Fibroblast of skin of left biceps (primary cell): ENCODE measurements at regions not wholly inside any gene's neighbourhood (a gene's known extent, or its start where the extent isn't known, plus 50 kb on each side); places are given as distances from the start of the nearest gene placed in this dataset.
"Not testable (repeated sequence)": the region's sequence is repeated elsewhere in the genome, so short reads cannot be mapped to it uniquely, and the experiment has no call there.

Source experiments
- DNase-seq, 2 experiments: peaks; one replicate each; pipeline ENCODE4 v3.0.0-alpha.2; 2013; ENCODE audit warnings: low read depth in 2 of 2

GRCh38 chr16:66245868-66246267, 120.6 kb upstream of the CDH5 start:
- DNase-seq = no peak

DNA sequence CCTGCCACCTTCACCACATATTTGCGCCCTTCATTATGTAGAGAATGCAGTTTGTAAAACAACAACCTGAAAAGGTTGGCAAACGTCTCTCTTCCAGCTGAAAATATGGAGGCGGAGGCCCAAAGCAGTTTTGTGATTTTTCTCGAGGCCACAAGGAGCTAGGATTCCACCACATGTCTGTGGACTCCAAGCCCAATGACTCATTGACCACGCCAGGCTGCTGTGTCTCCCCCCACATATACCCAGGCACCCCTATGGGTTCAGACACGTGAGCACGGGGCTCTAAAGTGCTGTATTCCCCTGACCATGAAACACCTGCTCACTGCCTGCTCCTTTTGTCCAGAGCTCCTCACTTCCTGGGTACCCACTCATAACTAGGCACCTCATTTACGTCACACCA, 121.4 kb upstream of the CDH5 start:
- DNase-seq = no peak

GRCh38 chr16:66242672-66243071, 123.8 kb upstream of the CDH5 start:
- DNase-seq = no peak

GRCh38 chr16:66242206-66242605, 124.3 kb upstream of the CDH5 start:
- not testable (repeated sequence) for DNase-seq

DNA sequence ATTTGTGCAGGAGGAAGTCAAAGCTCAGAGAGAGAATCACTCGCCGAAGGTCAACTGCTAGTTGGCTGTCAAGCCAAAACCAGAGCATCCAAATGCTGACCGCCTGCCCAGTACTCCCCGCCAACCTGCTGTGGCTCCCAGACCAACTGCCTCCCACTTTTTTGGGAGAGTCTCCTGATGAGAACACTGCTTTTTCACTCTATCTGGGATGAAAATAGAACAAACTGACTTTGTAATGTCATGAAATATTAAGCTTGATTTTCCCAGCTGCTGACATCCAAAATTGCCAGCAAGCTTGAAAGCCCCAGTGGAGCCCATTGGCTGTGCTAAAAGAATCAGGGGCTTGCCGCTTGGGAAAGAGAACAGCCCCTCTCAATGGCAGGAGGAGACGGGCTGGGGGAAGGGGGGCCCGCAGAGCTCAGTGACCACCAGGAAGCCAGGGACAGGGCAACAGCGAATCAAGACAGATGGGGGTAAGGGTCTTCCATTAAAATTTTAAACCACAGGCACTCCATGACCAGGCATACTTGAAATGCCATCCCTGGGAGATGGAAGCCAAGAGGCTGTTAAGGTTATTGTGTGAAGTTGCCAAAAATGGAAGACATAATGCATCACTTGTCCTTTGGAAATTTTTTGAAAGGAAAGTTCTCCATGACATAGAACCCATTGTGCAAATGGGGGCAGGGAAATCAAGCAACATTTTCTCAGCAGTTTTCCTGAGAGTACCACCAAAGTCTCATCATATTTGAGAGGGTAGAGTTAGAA, 125.7 kb upstream of the CDH5 start:
- no peak for DNase-seq

- DNase-seq = no peak
Observed at GRCh38 chr16:66240088-66240487, 126.4 kb upstream of the CDH5 start.

- DNase-seq = no peak
Observed at GRCh38 chr16:66238696-66239095, 127.8 kb upstream of the CDH5 start.

DNA sequence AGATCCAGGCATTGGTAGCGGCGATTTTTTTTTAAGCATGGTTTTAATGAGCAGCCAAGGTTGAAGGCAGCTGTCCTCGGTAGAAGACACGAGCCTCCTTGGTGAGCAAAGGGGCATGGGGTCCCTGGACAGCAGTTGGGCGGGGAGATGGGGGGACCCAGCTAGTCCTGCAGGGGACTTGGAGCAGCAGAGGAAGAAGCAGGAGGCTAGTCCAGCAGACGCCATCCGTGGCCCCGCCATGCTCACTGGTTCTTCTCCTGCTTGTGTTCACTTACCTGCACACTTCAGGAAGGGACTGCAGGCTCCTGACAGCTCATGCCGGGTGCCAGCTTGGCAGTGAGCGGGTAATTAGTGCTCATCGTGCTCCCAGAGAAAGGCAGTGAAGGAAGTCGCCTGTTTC, 130.2 kb upstream of the CDH5 start:
- DNase-seq = no peak

DNA sequence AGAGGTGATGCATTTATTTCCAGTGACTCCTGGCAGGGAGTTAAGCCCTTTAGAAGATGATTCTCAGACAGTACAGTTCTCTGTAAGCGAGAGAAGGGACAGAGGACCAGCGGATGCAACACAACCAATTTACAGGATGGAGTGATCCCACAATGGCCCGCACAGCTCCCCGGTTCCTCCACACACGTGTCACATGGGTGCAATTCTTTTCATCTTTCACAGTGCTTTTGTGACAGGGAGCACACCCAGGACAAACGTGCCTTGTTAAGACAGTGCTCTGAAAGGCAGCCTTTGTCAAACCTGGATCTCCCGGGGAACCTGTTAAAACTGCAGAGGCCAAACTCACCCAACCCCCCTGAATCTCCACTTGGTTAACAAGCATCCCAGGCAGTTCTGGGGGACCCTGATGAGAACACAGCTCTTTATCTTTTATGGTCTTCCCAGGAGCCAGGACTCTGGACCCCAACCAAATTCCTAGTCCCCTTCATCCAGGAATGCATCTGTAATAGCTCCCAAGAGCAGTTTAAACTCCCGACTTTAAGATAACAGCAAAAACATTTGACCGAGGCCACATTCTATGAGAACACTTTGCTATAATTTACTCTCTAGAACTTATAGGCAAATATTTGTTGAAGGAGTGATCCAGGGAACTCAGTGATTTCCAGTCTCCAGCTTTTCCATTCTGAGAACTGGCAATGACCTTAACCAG, 134.9 kb upstream of the CDH5 start:
- DNase-seq = no peak

DNA sequence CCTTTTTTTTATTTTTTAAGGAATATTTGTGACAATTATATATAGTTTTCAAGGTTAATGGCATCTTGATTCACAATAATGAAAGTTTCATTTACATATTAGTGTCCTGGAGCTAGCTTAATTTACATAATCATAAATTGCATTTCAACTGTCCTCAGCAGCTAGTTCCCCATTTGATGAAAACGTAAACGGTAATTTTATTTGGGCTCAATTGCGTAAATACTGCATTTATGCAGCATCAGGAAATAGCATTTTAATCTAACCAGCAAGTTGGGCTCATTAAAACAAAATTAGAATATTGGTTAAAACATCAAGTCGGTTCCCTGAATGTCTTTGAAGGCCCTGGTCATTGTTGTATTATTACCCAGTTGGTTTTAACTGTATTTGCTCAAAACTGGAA, 136.8 kb upstream of the CDH5 start:
- DNase-seq = no peak

DNA sequence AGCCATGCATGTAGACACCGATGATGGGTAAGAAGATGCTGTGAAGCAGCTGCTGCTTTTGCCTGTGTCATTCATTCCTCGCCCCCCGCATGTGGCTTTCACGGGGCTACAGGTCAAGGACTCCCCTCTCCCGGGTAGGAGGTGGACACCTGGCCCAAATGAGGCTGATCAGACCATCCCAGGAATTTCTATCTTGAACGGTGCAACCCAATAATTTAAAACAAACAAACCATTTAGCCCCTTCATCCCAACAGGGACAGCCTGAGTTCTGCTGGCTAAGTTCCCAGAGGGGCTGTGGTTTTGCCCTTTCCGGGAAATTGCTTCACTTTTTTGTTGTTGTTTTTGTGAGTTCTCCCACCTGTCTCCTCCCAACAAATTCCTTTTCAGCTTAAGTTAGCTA, 137.7 kb upstream of the CDH5 start:
- no peak for DNase-seq

DNA sequence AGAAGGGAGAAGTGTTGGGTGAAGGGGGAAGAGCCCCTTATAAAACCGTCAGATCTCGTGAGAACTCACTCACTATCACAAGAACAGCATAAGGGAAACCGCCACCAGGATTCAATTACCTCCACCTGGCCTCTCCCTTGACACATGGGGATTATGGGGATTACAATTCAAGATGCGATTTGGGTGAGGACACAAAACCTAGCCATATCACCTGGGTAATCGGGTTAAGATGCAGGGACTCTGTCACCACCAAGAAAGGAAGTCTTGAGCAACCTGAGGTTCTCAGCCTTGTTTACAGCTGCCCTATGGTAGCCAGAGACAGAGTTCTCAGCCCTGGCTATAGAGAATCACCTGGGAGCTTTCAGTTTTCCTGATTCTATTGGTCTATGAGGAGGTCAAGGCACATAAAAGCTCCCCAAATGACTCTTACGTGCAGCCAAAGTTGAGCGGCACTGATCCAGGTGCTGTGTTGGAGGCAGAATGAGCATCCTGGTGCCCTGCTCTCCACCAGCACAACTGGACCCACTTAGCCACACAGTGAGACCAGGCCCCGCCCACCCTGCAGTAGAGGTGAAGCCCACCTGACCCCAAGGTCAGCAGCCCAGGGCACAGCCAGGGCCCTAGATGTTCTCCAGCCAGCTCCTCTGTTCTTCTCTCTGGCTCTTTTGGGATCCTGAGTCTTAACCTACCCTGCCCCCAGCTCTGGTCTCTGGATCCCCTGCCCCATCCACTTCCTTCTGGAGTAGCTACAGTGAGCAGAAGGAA, 138.5 kb upstream of the CDH5 start:
- DNase-seq = no peak

DNA sequence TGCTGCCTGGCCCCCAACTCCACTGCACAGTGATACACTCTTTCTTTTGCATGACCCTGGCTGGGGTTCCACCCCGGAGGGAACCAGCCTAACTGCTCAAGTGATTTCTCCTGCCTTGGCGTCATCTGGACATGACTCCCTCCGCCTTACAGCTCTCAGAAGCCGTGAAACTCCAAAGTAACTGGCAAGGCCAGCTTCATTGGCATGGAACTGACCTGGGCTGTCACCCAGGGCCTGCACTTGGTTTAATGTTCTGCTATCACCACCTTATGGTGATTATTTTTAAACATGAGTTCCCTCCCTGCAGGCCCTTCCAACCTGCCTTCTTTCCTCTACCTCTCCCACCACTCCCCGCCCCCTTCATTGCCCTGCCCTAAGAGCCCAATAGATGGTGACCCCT, 139.7 kb upstream of the CDH5 start:
- DNase-seq = no peak

GRCh38 chr16:66225696-66226095, 140.8 kb upstream of the CDH5 start:
- no peak for DNase-seq

DNA sequence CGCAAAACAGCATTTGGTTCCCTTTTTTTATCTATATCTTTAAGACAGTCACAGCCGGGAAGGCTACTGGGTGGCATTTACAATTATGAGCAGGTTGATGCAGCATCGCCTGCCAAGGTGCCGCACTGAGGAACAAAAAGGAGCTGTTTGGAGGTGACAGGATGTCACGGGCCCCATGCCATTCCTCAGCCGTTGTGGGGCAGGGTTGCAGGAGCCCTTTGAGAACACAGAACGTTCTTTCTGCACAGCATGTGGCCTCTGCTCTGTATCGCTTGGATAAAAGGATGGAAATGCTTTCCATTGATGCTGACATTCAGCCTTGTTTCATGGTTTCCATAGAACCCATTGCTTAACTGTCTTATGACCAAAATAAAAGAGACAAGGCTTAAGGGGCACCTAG, 141.9 kb upstream of the CDH5 start:
- DNase-seq = no peak

DNA sequence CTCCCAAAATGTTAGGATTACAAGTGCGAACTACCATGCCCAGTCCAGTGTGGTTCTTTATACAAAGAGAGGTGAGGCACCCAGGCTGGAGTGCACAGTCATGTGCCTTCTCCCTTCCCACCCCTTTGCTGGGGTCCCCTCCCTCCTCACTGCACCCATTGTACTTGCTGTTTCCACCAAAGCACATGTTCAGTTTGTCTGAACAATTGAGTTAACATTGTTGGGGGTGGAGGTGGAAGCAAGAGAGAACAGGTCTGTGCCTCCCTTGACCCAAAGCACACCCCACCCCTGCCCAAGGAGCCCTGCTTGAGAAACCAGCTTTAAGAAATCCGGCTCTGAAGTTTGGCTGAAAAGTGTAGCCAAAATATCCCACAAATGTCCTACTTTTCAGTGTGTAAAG, 142.3 kb upstream of the CDH5 start:
- no peak for DNase-seq

DNA sequence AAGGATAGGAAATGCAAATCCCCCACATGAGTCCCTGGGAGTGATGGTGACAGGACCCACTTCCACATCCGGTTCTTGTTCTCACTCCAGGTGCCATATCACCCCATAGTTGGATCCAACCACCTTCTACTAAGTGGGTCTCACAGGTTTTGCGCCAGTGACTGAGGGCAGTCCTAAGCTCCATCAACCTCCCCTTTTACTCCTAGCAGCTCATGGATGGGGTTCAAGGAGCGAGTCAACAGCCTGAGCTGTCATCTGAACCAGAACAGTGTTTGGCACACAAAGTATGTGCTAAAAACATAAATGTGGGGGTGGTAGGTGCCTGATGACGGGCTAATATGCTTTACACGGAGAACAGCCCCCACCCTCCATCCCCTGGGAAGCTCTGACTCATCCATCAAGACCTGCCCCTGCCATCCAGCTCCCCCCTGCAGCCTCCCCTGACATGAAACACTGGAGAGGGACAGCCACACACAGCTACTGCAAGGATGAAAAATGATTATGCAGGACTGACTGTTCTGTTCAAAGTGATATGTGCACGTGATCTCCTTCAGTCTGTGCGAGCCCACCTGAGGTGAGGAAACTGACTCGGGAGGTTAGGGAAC, 143.2 kb upstream of the CDH5 start:
- peak; percentile 79 to 80 for DNase-seq

DNA sequence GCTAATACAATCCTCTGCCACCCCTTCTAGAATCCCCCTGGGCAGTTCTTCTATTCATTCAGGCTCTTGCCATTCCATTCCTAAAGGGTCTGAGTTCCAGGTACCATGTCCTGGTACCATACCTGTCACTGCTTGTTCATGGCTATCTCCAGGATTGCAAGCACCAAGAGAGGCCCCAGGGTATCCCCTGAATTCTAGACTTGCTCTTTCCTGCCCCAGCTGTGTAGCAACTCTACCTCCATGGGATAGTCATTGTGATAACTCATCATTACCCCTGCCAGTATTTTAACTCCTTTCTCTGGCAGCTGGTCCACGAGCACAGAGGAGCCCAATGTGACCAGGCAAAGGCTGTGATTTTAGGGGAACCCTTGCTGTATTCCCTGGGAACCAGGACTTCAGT, 143.7 kb upstream of the CDH5 start:
- no peak for DNase-seq

DNA sequence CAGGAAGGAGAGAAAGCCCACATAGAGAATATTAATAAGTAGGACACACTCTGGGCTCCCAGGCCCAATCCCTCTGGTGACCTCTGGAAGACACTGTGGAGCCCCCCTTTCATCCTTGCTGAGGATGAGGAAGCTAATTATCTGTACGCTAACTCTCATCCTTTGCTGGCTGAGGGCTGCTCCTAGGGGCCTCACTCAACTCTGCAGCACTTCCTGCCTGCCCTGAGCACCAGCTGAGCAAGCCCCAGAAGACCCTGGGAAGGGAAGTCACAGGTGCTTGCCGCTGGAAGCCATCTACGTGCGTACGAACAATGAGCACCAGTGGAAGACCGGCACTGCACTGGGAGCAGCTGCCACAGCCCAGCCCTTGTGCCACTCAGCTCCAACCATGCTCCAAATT, 145.8 kb upstream of the CDH5 start:
- no peak for DNase-seq

- DNase-seq = no peak
Observed at GRCh38 chr16:66219491-66219890, 147.0 kb upstream of the CDH5 start.

DNA sequence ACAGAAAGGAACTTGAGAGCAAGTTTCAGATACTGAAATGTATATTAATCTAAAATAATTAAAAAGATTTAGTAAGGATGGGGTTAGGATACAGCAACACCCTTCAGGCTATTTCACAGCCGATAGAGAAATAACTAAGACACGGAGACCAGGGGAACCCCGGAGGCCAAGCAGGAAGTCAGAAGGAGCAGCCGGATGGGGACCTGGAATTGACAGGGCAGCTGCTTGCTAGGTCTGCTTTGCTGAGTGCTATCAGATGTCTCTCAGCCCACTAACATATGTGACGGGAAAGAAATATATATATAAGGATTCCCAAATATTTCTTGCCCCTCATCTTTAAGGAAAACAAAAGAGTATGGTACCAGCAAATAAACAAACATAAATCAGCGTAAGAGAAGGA, 154.1 kb upstream of the CDH5 start:
- DNase-seq = no peak

- no peak for DNase-seq
Observed at GRCh38 chr16:66211651-66212050, 154.8 kb upstream of the CDH5 start.
